ENCODE measurements at regions not wholly inside any gene's neighbourhood (a gene's known extent, or its start where the extent isn't known, plus 50 kb on each side); places are given as distances from the start of the nearest gene placed in this dataset.
"Not testable (repeated sequence)": the region's sequence is repeated elsewhere in the genome, so short reads cannot be mapped to it uniquely, and the experiment has no call there.

- H3K27me3 ChIP-seq: no peaks in the 10 kb centered on the region
- peaks cover 7% of the 10 kb centered on the region for H3K4me1 ChIP-seq
- H3K4me3 ChIP-seq (ENCODE audit: low read depth, low read length): no peak overlapping the region
- no peaks in the 10 kb centered on the region for H3K36me3 ChIP-seq
- no peak for DNase-seq
- TF ChIP-seq CTCF (IDR thresholded peaks at IDR 0.05; ENCODE audit: low read depth, low read length): no peak
- no peaks in the 10 kb centered on the region for H3K9me3 ChIP-seq
These were observed 532.1 kb upstream of the NR5A2 start for GRCh38 chr1:199495432-199495831.

- H3K36me3 ChIP-seq; H3K27me3 ChIP-seq; H3K9me3 ChIP-seq; H3K4me3 ChIP-seq (ENCODE audit: low read depth, low read length); DNase-seq; H3K4me1 ChIP-seq: not testable (repeated sequence)
These were observed 528.7 kb upstream of the NR5A2 start for GRCh38 chr1:199498802-199499201.

GRCh38 chr1:199508072-199508471 is 519.4 kb upstream of the NR5A2 start:
- H3K4me1 ChIP-seq: peaks cover 3% of the 10 kb centered on the region; the same call in 1 of the 2 replicates

GRCh38 chr1:199508653-199509052 is 518.9 kb upstream of the NR5A2 start:
- DNase-seq: no peak
- peaks cover 3% of the 10 kb centered on the region; the same call in 1 of the 2 replicates for H3K4me1 ChIP-seq
- no peaks in the 10 kb centered on the region for H3K36me3 ChIP-seq
- no peaks in the 10 kb centered on the region for H3K9me3 ChIP-seq
- TF ChIP-seq CTCF (IDR thresholded peaks at IDR 0.05; ENCODE audit: low read depth, low read length): no peak
- no peak overlapping the region for H3K4me3 ChIP-seq (ENCODE audit: low read depth, low read length)
- H3K27me3 ChIP-seq: no peaks in the 10 kb centered on the region

More at GRCh38 chr1:199508072-199508471, 519.4 kb upstream of the NR5A2 start:
- Histone ChIP-seq H3K27me3 (no peaks in the 10 kb centered on the region), H3K4me3 (ENCODE audit: low read depth, low read length) (no peak overlapping the region), H3K9me3 (no peaks in the 10 kb centered on the region), H3K36me3 (no peaks in the 10 kb centered on the region)
- no peak for TF ChIP-seq CTCF (IDR thresholded peaks at IDR 0.05; ENCODE audit: low read depth, low read length)
- DNase-seq: no peak

GRCh38 chr1:199509456-199509855 is 518.1 kb upstream of the NR5A2 start:
- Histone ChIP-seq H3K27me3 (no peaks in the 10 kb centered on the region), H3K9me3 (no peaks in the 10 kb centered on the region)
- TF ChIP-seq CTCF (IDR thresholded peaks at IDR 0.05; ENCODE audit: low read depth, low read length): no peak

GRCh38 chr1:199510314-199510713 is 517.2 kb upstream of the NR5A2 start:
- peaks cover 3% of the 10 kb centered on the region; the same call in 1 of the 2 replicates for H3K4me1 ChIP-seq
- no peak for TF ChIP-seq CTCF (IDR thresholded peaks at IDR 0.05; ENCODE audit: low read depth, low read length)
- H3K36me3 ChIP-seq: no peaks in the 10 kb centered on the region
- no peak overlapping the region for H3K4me3 ChIP-seq (ENCODE audit: low read depth, low read length)
- no peak for DNase-seq
- H3K9me3 ChIP-seq: no peaks in the 10 kb centered on the region
- H3K27me3 ChIP-seq: no peaks in the 10 kb centered on the region

More at GRCh38 chr1:199509456-199509855, 518.1 kb upstream of the NR5A2 start:
- no peak for DNase-seq
- Histone ChIP-seq H3K4me1 (peaks cover 3% of the 10 kb centered on the region; the same call in 1 of the 2 replicates), H3K4me3 (ENCODE audit: low read depth, low read length) (no peak overlapping the region), H3K36me3 (no peaks in the 10 kb centered on the region)

Measured in BE2C (cell line).